SJSA1 (cell line): ENCODE measurements at regions not wholly inside any gene's neighbourhood (a gene's known extent, or its start where the extent isn't known, plus 50 kb on each side); places are given as distances from the start of the nearest gene placed in this dataset.

ENCODE experiments used
- DNase-seq, 2 experiments: peaks; one replicate each; pipeline ENCODE4 v3.0.0-alpha.2; 2015 to 2020; ENCODE audit warnings: low spot score in 2 of 2, low read depth in 1 of 2
- H3K27ac ChIP-seq: fragments of 250-450 bp; sonication (Bioruptor Pico); 2 replicates; pipeline ENCODE4 v1.5.1; 2020; ENCODE audit warnings: mild to moderate bottlenecking, moderate library complexity
- H3K27me3 ChIP-seq: fragments of 250-450 bp; sonication (Bioruptor Pico); replicated peaks from 2 replicates; pipeline ENCODE4 v1.5.1; 2020; ENCODE audit warnings: mild to moderate bottlenecking, moderate library complexity
- H3K36me3 ChIP-seq: fragments of 250-450 bp; sonication (Bioruptor Pico); 2 replicates; pipeline ENCODE4 v1.5.1; 2020; ENCODE audit warnings: mild to moderate bottlenecking
- H3K4me1 ChIP-seq: fragments of 250-450 bp; sonication (Bioruptor Pico); replicated peaks from 2 replicates; pipeline ENCODE4 v1.6.1; 2021; ENCODE audit warnings: mild to moderate bottlenecking
- H3K4me3 ChIP-seq: fragments of 250-450 bp; sonication (Bioruptor Pico); 2 replicates; pipeline ENCODE4 v1.5.1; 2020; ENCODE audit warnings: mild to moderate bottlenecking
- H3K9me3 ChIP-seq: fragments of 250-450 bp; sonication (Bioruptor Pico); replicated peaks from 2 replicates; pipeline ENCODE4 v1.5.1; 2020; ENCODE audit warnings: mild to moderate bottlenecking

GRCh38 chr10:36332926-36333325 is 690.8 kb upstream of the FZD8 start:
- H3K4me3 ChIP-seq: no peak overlapping the region
- H3K4me1 ChIP-seq: peaks cover 18% of the 10 kb centered on the region
- no peak overlapping the region for H3K27ac ChIP-seq
- H3K27me3 ChIP-seq: no peaks in the 10 kb centered on the region
- H3K9me3 ChIP-seq: no peaks in the 10 kb centered on the region
- no peaks in the 10 kb centered on the region for H3K36me3 ChIP-seq
- DNase-seq: no peak

- H3K4me1 ChIP-seq: peaks cover 8% of the 10 kb centered on the region
- no peaks in the 10 kb centered on the region for H3K36me3 ChIP-seq
- H3K27me3 ChIP-seq: no peaks in the 10 kb centered on the region
- H3K4me3 ChIP-seq: no peak overlapping the region
- no peak for DNase-seq
- H3K27ac ChIP-seq: no peak overlapping the region
- H3K9me3 ChIP-seq: no peaks in the 10 kb centered on the region
Observed at GRCh38 chr10:36331121-36331520, 689.0 kb upstream of the FZD8 start.

GRCh38 chr10:36325815-36326214 is 683.7 kb upstream of the FZD8 start:
- Histone ChIP-seq H3K27ac (no peak overlapping the region), H3K36me3 (no peaks in the 10 kb centered on the region), H3K27me3 (no peaks in the 10 kb centered on the region), H3K4me3 (no peak overlapping the region), H3K9me3 (no peaks in the 10 kb centered on the region), H3K4me1 (no peaks in the 10 kb centered on the region)
- DNase-seq: no peak

- no peak overlapping the region for H3K27ac ChIP-seq
Observed at GRCh38 chr10:36324831-36325230, 682.7 kb upstream of the FZD8 start.

GRCh38 chr10:36313142-36313541 is 671.0 kb upstream of the FZD8 start:
- H3K4me3 ChIP-seq: no peak overlapping the region
- no peaks in the 10 kb centered on the region for H3K36me3 ChIP-seq
- no peak overlapping the region for H3K27ac ChIP-seq
- no peaks in the 10 kb centered on the region for H3K4me1 ChIP-seq
- no peak for DNase-seq
- H3K27me3 ChIP-seq: no peaks in the 10 kb centered on the region
- H3K9me3 ChIP-seq: no peaks in the 10 kb centered on the region

More at GRCh38 chr10:36324831-36325230, 682.7 kb upstream of the FZD8 start:
- Histone ChIP-seq H3K4me1 (no peaks in the 10 kb centered on the region), H3K36me3 (no peaks in the 10 kb centered on the region), H3K4me3 (no peak overlapping the region), H3K9me3 (no peaks in the 10 kb centered on the region), H3K27me3 (no peaks in the 10 kb centered on the region)
- DNase-seq: no peak

GRCh38 chr10:36303896-36304295 is 661.8 kb upstream of the FZD8 start:
- no peaks in the 10 kb centered on the region for H3K27me3 ChIP-seq
- no peak overlapping the region for H3K27ac ChIP-seq
- DNase-seq: no peak
- no peaks in the 10 kb centered on the region for H3K4me1 ChIP-seq
- H3K36me3 ChIP-seq: no peaks in the 10 kb centered on the region
- H3K4me3 ChIP-seq: no peak overlapping the region
- no peaks in the 10 kb centered on the region; the same call in 1 of the 2 replicates for H3K9me3 ChIP-seq

- Histone ChIP-seq H3K4me1 (no peaks in the 10 kb centered on the region), H3K27ac (no peak overlapping the region), H3K9me3 (no peaks in the 10 kb centered on the region), H3K27me3 (no peaks in the 10 kb centered on the region), H3K4me3 (no peak overlapping the region), H3K36me3 (no peaks in the 10 kb centered on the region)
- DNase-seq: no peak
Observed at GRCh38 chr10:36302086-36302485, 660.0 kb upstream of the FZD8 start.

GRCh38 chr10:36301539-36301938 is 659.4 kb upstream of the FZD8 start:
- Histone ChIP-seq H3K9me3 (no peaks in the 10 kb centered on the region), H3K27me3 (no peaks in the 10 kb centered on the region), H3K4me3 (no peak overlapping the region), H3K36me3 (no peaks in the 10 kb centered on the region), H3K27ac (no peak overlapping the region), H3K4me1 (no peaks in the 10 kb centered on the region)
- no peak for DNase-seq

- no peak for DNase-seq
Observed at GRCh38 chr10:36301139-36301538, 659.0 kb upstream of the FZD8 start.

GRCh38 chr10:36283827-36284226 is 641.7 kb upstream of the FZD8 start:
- no peaks in the 10 kb centered on the region for H3K27me3 ChIP-seq
- H3K36me3 ChIP-seq: no peaks in the 10 kb centered on the region
- peaks cover 39% of the 10 kb centered on the region for H3K4me1 ChIP-seq
- H3K27ac ChIP-seq: no peak overlapping the region
- H3K4me3 ChIP-seq: no peak overlapping the region
- DNase-seq: no peak
- no peaks in the 10 kb centered on the region for H3K9me3 ChIP-seq

More at GRCh38 chr10:36301139-36301538, 659.0 kb upstream of the FZD8 start:
- no peaks in the 10 kb centered on the region for H3K36me3 ChIP-seq
- no peaks in the 10 kb centered on the region for H3K9me3 ChIP-seq
- no peak overlapping the region for H3K4me3 ChIP-seq
- no peaks in the 10 kb centered on the region for H3K4me1 ChIP-seq
- no peak overlapping the region for H3K27ac ChIP-seq
- no peaks in the 10 kb centered on the region for H3K27me3 ChIP-seq

- DNase-seq: peak; percentile 59 to 81
- no peaks in the 10 kb centered on the region for H3K36me3 ChIP-seq
- no peak overlapping the region for H3K4me3 ChIP-seq
- peak overlapping the region; percentile 92 for H3K27ac ChIP-seq
- peaks cover 49% of the 10 kb centered on the region for H3K4me1 ChIP-seq
- H3K9me3 ChIP-seq: no peaks in the 10 kb centered on the region
- H3K27me3 ChIP-seq: no peaks in the 10 kb centered on the region
Observed at GRCh38 chr10:36281831-36282331, 639.8 kb upstream of the FZD8 start.

- Histone ChIP-seq H3K27me3 (no peaks in the 10 kb centered on the region), H3K4me1 (peaks cover 49% of the 10 kb centered on the region), H3K27ac (peak overlapping the region; percentile 92), H3K4me3 (no peak overlapping the region), H3K36me3 (no peaks in the 10 kb centered on the region), H3K9me3 (no peaks in the 10 kb centered on the region)
- peak; percentile 87 to 88 for DNase-seq
Observed at GRCh38 chr10:36280890-36281499, 638.9 kb upstream of the FZD8 start.

GRCh38 chr10:36280321-36280741 is 638.2 kb upstream of the FZD8 start:
- H3K4me3 ChIP-seq: no peak overlapping the region
- H3K9me3 ChIP-seq: no peaks in the 10 kb centered on the region
- no peaks in the 10 kb centered on the region for H3K27me3 ChIP-seq
- peak overlapping the region; percentile 92 for H3K27ac ChIP-seq
- DNase-seq: peak in 1 of 2 experiments; percentile 83
- no peaks in the 10 kb centered on the region for H3K36me3 ChIP-seq
- H3K4me1 ChIP-seq: peaks cover 49% of the 10 kb centered on the region

- Histone ChIP-seq H3K9me3 (no peaks in the 10 kb centered on the region), H3K27ac (peak overlapping the region; percentile 47), H3K36me3 (no peaks in the 10 kb centered on the region), H3K4me1 (peaks cover 49% of the 10 kb centered on the region), H3K27me3 (no peaks in the 10 kb centered on the region), H3K4me3 (no peak overlapping the region)
- DNase-seq: peak in 1 of 2 experiments; percentile 20
Observed at GRCh38 chr10:36278176-36278575, 636.1 kb upstream of the FZD8 start.

GRCh38 chr10:36277459-36277858 is 635.4 kb upstream of the FZD8 start:
- Histone ChIP-seq H3K4me3 (no peak overlapping the region), H3K9me3 (no peaks in the 10 kb centered on the region), H3K4me1 (peaks cover 47% of the 10 kb centered on the region), H3K27me3 (no peaks in the 10 kb centered on the region), H3K36me3 (no peaks in the 10 kb centered on the region), H3K27ac (no peak overlapping the region)
- DNase-seq: no peak
